Tibial nerve (tissue), 4 donors: ENCODE measurements at regions not wholly inside any gene's neighbourhood (a gene's known extent, or its start where the extent isn't known, plus 50 kb on each side); places are given as distances from the start of the nearest gene placed in this dataset.

ENCODE experiments used
- CTCF ChIP-seq, 5 experiments: fragments of 200-600 bp in 3 of 5; fragments of 450-650 bp in 2 of 5; sonication (generic) in 3 of 5; IDR thresholded peaks; one replicate each; pipeline ENCODE4 v1.5.1; 2016 to 2019; ENCODE audit warnings: antibody characterized with exemption in 5 of 5, mild to moderate bottlenecking in 3 of 5, moderate library complexity in 2 of 5
- EP300 ChIP-seq, 2 donors: sonication (generic); formaldehyde crosslinking; IDR thresholded peaks; one replicate each; pipeline ENCODE4 v1.6.1; 2017; ENCODE audit warnings: antibody characterized with exemption in 2 of 2, mild to moderate bottlenecking in 1 of 2
- POLR2A ChIP-seq, 2 donors: fragments of 450-650 bp; IDR thresholded peaks; one replicate each; pipeline ENCODE4 v1.6.1; 2017; ENCODE audit warnings: antibody characterized with exemption in 2 of 2, mild to moderate bottlenecking in 2 of 2, moderate library complexity in 2 of 2

- TF ChIP-seq CTCF (IDR thresholded peaks at IDR 0.05), result no peak
- TF ChIP-seq POLR2A (IDR thresholded peaks at IDR 0.05), result no peak
- TF ChIP-seq EP300 (IDR thresholded peaks at IDR 0.05), result no peak
These were observed 63.9 kb upstream of the SLC10A2 start for GRCh38 chr13:103130146-103130545.
